Stimulated activated CD8-positive, alpha-beta memory T cell treated with anti-CD3 and anti-CD28 coated beads, Interleukin-7, amount 100 ng/mL, for 24 hours (primary cell): ENCODE measurements at regions not wholly inside any gene's neighbourhood (a gene's known extent, or its start where the extent isn't known, plus 50 kb on each side); places are given as distances from the start of the nearest gene placed in this dataset.

ENCODE experiments used
- DNase-seq: peaks from one replicate; pipeline ENCODE4 v3.0.0-alpha.2; 2020; ENCODE audit warnings: low read depth

- DNase-seq: no peak
Observed at GRCh38 chr1:61523893-61524605, 200.9 kb downstream of the TM2D1 start.

- no peak for DNase-seq
Observed at GRCh38 chr1:61523229-61523628, 201.7 kb downstream of the TM2D1 start.

- no peak for DNase-seq
Observed at GRCh38 chr1:61520401-61520800, 204.5 kb downstream of the TM2D1 start.

GRCh38 chr1:61519631-61520030 lies 205.3 kb downstream of the TM2D1 start:
- no peak for DNase-seq

GRCh38 chr1:61518670-61519400 lies 206.1 kb downstream of the TM2D1 start:
- DNase-seq: no peak

GRCh38 chr1:61517345-61517744 lies 207.6 kb downstream of the TM2D1 start:
- no peak for DNase-seq

- no peak for DNase-seq
Observed at GRCh38 chr1:61515096-61515495, 209.8 kb downstream of the TM2D1 start.
